ENCODE measurements at regions not wholly inside any gene's neighbourhood (a gene's known extent, or its start where the extent isn't known, plus 50 kb on each side); places are given as distances from the start of the nearest gene placed in this dataset.

- DNase-seq (no peak), FAIRE-seq (no peak)
- no peaks in the 10 kb centered on the region for H3K36me3 ChIP-seq (ENCODE audit: control insufficient read depth in 2 of 3, insufficient read depth in 3 of 3, low read length in 3 of 3)
- H3K9ac ChIP-seq (ENCODE audit: low read length in 3 of 3), result no peak overlapping the region
- H3K4me3 ChIP-seq (ENCODE audit: low read length in 3 of 3), result no peak overlapping the region
- H3K4me1 ChIP-seq (ENCODE audit: control insufficient read depth in 2 of 3, insufficient read depth in 2 of 3, low read depth in 1 of 3, low read length in 3 of 3), result peaks cover 0 to 24% (median 17%) of the 10 kb centered on the region in 3 donors
- intact Hi-C loops (cut with DNase I), result no loop called here
- no peaks in the 10 kb centered on the region for H3K27me3 ChIP-seq (ENCODE audit: control insufficient read depth, insufficient read depth, low read length)
- TF ChIP-seq CTCF (IDR thresholded peaks at IDR 0.05; ENCODE audit: borderline replicate concordance, extremely low read depth, insufficient read depth), result no peak
- H3K27ac ChIP-seq (ENCODE audit: low read depth in 2 of 2, low read length in 2 of 2), result no peak overlapping the region
- H3K9me3 ChIP-seq (ENCODE audit: control insufficient read depth in 2 of 3, insufficient read depth in 1 of 3, low read length in 3 of 3), result no peaks in the 10 kb centered on the region
Observed at GRCh38 chr3:43206632-43207031, 79.7 kb upstream of the SNRK start.

GRCh38 chr3:43206105-43206504, 80.2 kb upstream of the SNRK start:
- H3K27me3 ChIP-seq (ENCODE audit: control insufficient read depth, insufficient read depth, low read length), result no peaks in the 10 kb centered on the region
- H3K36me3 ChIP-seq (ENCODE audit: control insufficient read depth in 2 of 3, insufficient read depth in 3 of 3, low read length in 3 of 3), result no peaks in the 10 kb centered on the region
- intact Hi-C loops (cut with DNase I), result no loop called here
- no peak overlapping the region for H3K27ac ChIP-seq (ENCODE audit: low read depth in 2 of 2, low read length in 2 of 2)
- peaks cover 0 to 19% (median 14%) of the 10 kb centered on the region in 3 donors for H3K4me1 ChIP-seq (ENCODE audit: control insufficient read depth in 2 of 3, insufficient read depth in 2 of 3, low read depth in 1 of 3, low read length in 3 of 3)
- no peak overlapping the region for H3K4me3 ChIP-seq (ENCODE audit: low read length in 3 of 3)
- no peak for TF ChIP-seq CTCF (IDR thresholded peaks at IDR 0.05; ENCODE audit: borderline replicate concordance, extremely low read depth, insufficient read depth)
- no peaks in the 10 kb centered on the region for H3K9me3 ChIP-seq (ENCODE audit: control insufficient read depth in 2 of 3, insufficient read depth in 1 of 3, low read length in 3 of 3)
- DNase-seq (no peak), FAIRE-seq (no peak)
- no peak overlapping the region for H3K9ac ChIP-seq (ENCODE audit: low read length in 3 of 3)

GRCh38 chr3:43203022-43203421, 83.3 kb upstream of the SNRK start:
- Histone ChIP-seq H3K9ac (ENCODE audit: low read length in 3 of 3) (no peak overlapping the region), H3K9me3 (ENCODE audit: control insufficient read depth in 2 of 3, insufficient read depth in 1 of 3, low read length in 3 of 3) (no peaks in the 10 kb centered on the region), H3K36me3 (ENCODE audit: control insufficient read depth in 2 of 3, insufficient read depth in 3 of 3, low read length in 3 of 3) (no peaks in the 10 kb centered on the region), H3K4me1 (ENCODE audit: control insufficient read depth in 2 of 3, insufficient read depth in 2 of 3, low read depth in 1 of 3, low read length in 3 of 3) (peaks cover 0 to 3% (median 0%) of the 10 kb centered on the region in 3 donors), H3K27me3 (ENCODE audit: control insufficient read depth, insufficient read depth, low read length) (no peaks in the 10 kb centered on the region), H3K27ac (ENCODE audit: low read depth in 2 of 2, low read length in 2 of 2) (no peak overlapping the region), H3K4me3 (ENCODE audit: low read length in 3 of 3) (no peak overlapping the region)
- TF ChIP-seq CTCF (IDR thresholded peaks at IDR 0.05; ENCODE audit: borderline replicate concordance, extremely low read depth, insufficient read depth), result no peak
- no peak for FAIRE-seq
- intact Hi-C loops (cut with DNase I), result no loop called here
- DNase-seq, result no peak

- H3K4me1 ChIP-seq (ENCODE audit: control insufficient read depth in 2 of 3, insufficient read depth in 2 of 3, low read depth in 1 of 3, low read length in 3 of 3), result no peaks in the 10 kb centered on the region
- H3K4me3 ChIP-seq (ENCODE audit: low read length in 3 of 3), result no peak overlapping the region
- H3K27ac ChIP-seq (ENCODE audit: low read depth in 2 of 2, low read length in 2 of 2), result no peak overlapping the region
- intact Hi-C loops (cut with DNase I), result no loop called here
- no peaks in the 10 kb centered on the region for H3K36me3 ChIP-seq (ENCODE audit: control insufficient read depth in 2 of 3, insufficient read depth in 3 of 3, low read length in 3 of 3)
- no peaks in the 10 kb centered on the region for H3K9me3 ChIP-seq (ENCODE audit: control insufficient read depth in 2 of 3, insufficient read depth in 1 of 3, low read length in 3 of 3)
- FAIRE-seq (no peak), DNase-seq (no peak)
- no peak for TF ChIP-seq CTCF (IDR thresholded peaks at IDR 0.05; ENCODE audit: borderline replicate concordance, extremely low read depth, insufficient read depth)
- H3K27me3 ChIP-seq (ENCODE audit: control insufficient read depth, insufficient read depth, low read length), result no peaks in the 10 kb centered on the region
- H3K9ac ChIP-seq (ENCODE audit: low read length in 3 of 3), result no peak overlapping the region
Observed at GRCh38 chr3:43201581-43201980, 84.8 kb upstream of the SNRK start.
